ENCODE measurements at regions not wholly inside any gene's neighbourhood (a gene's known extent, or its start where the extent isn't known, plus 50 kb on each side); places are given as distances from the start of the nearest gene placed in this dataset.

DNA sequence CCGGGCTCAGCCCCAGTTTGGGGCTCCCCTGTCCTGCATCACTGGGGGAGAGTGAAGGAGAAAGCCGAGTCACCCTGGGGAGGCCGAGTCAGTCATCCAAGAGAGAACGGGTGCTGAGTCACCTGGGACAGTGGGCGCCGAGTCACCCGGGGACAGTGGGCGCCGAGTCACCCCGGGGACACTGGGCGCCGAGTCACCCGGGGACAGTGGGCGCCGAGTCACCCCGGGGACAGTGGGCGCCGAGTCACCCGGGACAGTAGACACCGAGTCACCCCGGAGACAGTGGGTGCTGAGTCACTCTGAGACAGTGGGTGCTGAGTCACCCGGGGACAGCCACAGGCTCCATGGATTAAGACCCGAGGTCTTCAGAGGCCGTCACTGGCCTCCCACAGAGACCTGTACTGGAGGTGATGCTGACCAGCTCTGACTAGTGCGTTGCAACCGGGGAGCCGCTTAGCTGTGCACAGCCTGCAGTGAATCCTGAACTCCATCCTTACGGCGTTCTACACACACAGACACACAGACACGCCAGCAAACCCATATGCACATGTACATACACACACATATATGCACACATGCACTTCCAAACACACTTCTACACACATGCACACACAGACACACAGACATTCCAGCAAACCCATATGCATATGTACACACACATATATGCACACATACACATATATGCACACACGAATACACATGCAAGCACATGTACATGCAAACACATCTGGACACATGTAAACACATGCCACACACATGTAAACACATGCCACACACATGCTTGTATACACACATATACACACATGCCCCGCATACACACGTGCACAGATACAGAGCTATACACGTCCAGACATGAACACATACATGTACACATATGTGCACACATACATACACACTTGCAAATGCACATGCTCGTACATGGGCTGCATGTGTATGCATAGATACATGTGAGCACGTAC lies 64.9 kb upstream of the GALNT9 start:
- TF ChIP-seq REST (IDR thresholded peaks at IDR 0.05; ENCODE audit: insufficient read depth in 1 of 2, low read depth in 2 of 2, low read length in 2 of 2) (no peak), POLR2AphosphoS5 (IDR thresholded peaks at IDR 0.05; ENCODE audit: low read depth, low read length) (no peak)
